ENCODE measurements at regions not wholly inside any gene's neighbourhood (a gene's known extent, or its start where the extent isn't known, plus 50 kb on each side); places are given as distances from the start of the nearest gene placed in this dataset.

DNA sequence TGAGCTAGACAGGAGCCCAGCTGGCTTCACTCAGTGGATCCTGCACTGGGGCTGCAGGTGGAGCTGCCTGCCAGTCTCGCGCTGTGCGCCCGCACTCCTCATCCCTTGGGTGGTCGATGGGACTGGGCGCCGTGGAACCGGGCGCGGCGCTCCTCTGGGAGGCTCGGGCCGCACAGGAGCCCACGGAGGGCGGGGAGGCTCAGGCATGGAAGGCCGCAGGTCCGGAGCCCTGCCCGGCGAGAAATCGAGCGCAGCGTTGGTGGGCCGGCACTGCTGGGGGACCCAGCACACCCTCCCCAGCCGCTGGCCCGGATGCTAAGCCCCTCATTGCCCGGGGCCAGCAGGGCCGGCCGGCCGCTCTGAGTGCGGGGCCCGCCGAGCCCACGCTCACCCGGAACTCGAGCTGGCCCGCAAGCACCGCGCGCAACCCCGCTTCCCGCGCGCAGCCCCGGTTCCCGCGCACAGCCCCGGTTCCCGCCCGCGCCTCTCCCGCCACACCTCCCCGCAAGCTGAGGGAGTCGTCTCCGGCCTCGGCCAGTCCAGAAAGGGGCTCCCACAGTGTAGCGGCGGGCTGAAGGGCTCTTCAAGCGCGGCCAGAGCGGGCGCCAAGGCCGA, 1130.5 kb upstream of the FLRT2 start:
- no peaks in the 10 kb centered on the region for H3K27me3 ChIP-seq (ENCODE audit: control insufficient read depth, insufficient read depth, low read length)
- no peak overlapping the region for H3K9ac ChIP-seq (ENCODE audit: low read depth, low read length)
- no peaks in the 10 kb centered on the region for H3K4me1 ChIP-seq (ENCODE audit: control insufficient read depth, insufficient read depth, low read length)
- no peak overlapping the region for H3K4me2 ChIP-seq (ENCODE audit: low read length)
- no peak overlapping the region for H3K4me3 ChIP-seq (ENCODE audit: low read length)
- H3K36me3 ChIP-seq (ENCODE audit: insufficient read depth, low read length), result no peaks in the 10 kb centered on the region
- H3K9me3 ChIP-seq (replicated peaks; ENCODE audit: low read length), result no peaks in the 10 kb centered on the region

DNA sequence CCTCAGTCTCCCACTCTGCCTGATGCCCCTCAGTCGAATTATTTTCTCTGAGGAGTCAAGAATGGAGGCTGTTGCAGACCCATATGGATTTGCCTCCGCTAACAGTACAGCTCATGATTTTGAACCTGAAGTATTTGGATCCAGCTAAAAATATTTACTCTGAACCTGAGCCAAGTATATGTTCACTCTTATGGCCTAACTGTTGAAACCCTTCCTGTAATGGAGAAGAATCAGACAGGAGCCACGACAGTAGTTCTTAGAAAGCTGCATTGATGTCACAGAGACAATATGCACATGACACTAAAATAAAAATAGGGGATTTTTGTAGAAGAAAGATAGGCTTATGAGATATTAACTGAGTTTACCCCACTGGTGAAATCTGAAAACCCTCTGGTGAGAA, 1128.3 kb upstream of the FLRT2 start:
- H3K36me3 ChIP-seq (ENCODE audit: insufficient read depth, low read length), result no peaks in the 10 kb centered on the region
- no peak overlapping the region for H3K4me2 ChIP-seq (ENCODE audit: low read length)
- no peaks in the 10 kb centered on the region for H3K27me3 ChIP-seq (ENCODE audit: control insufficient read depth, insufficient read depth, low read length)
- no peaks in the 10 kb centered on the region for H3K9me3 ChIP-seq (replicated peaks; ENCODE audit: low read length)
- H3K4me1 ChIP-seq (ENCODE audit: control insufficient read depth, insufficient read depth, low read length), result no peaks in the 10 kb centered on the region
- no peak overlapping the region for H3K9ac ChIP-seq (ENCODE audit: low read depth, low read length)
- no peak overlapping the region for H3K4me3 ChIP-seq (ENCODE audit: low read length)

DNA sequence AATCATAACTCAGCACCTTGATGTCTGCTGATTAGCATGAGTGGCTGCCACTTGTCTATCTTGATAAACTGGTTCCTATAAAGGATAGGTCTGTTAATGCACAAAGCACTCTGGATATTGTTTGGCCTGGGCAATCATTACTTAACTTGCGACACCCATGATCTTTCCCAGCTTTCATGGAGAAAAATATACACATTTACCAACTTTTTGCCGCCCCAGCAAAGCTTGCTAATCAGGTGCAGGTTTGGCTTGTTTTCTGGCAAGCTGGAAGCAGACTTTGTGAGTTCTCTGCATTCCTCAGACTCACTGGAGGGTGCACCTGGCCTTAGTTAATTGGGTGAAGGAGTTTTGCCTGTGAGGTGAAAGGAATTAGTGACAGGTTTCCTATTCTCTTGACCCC, 1126.4 kb upstream of the FLRT2 start:
- H3K4me1 ChIP-seq (ENCODE audit: control insufficient read depth, insufficient read depth, low read length), result no peaks in the 10 kb centered on the region
- no peak overlapping the region for H3K9ac ChIP-seq (ENCODE audit: low read depth, low read length)
- H3K4me3 ChIP-seq (ENCODE audit: low read length), result no peak overlapping the region
- no peaks in the 10 kb centered on the region for H3K9me3 ChIP-seq (replicated peaks; ENCODE audit: low read length)
- no peaks in the 10 kb centered on the region for H3K36me3 ChIP-seq (ENCODE audit: insufficient read depth, low read length)
- H3K4me2 ChIP-seq (ENCODE audit: low read length), result no peak overlapping the region
- H3K27me3 ChIP-seq (ENCODE audit: control insufficient read depth, insufficient read depth, low read length), result no peaks in the 10 kb centered on the region

DNA sequence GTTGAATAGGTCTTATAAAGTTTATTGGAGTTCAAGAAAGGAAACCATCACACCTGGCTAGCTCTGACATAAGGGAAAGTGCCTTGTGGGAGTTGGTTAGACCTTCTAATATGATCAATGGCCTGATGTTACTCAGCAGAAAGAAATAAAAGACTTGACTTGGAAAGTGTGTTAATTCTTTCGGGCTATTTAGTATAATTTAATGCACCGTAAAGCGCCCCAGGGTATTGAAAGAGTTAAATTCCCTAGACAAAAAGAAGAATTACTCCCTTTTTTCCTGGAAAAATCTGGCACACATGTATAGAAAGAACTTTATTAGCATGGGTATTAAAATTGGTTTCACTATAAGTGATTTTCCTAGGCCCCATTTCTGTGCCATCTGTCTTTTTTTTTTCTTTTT, 1125.7 kb upstream of the FLRT2 start:
- H3K9ac ChIP-seq (ENCODE audit: low read depth, low read length), result no peak overlapping the region
- H3K9me3 ChIP-seq (replicated peaks; ENCODE audit: low read length), result no peaks in the 10 kb centered on the region
- H3K4me1 ChIP-seq (ENCODE audit: control insufficient read depth, insufficient read depth, low read length), result no peaks in the 10 kb centered on the region
- no peaks in the 10 kb centered on the region for H3K27me3 ChIP-seq (ENCODE audit: control insufficient read depth, insufficient read depth, low read length)
- H3K36me3 ChIP-seq (ENCODE audit: insufficient read depth, low read length), result no peaks in the 10 kb centered on the region
- no peak overlapping the region for H3K4me2 ChIP-seq (ENCODE audit: low read length)
- no peak overlapping the region for H3K4me3 ChIP-seq (ENCODE audit: low read length)

DNA sequence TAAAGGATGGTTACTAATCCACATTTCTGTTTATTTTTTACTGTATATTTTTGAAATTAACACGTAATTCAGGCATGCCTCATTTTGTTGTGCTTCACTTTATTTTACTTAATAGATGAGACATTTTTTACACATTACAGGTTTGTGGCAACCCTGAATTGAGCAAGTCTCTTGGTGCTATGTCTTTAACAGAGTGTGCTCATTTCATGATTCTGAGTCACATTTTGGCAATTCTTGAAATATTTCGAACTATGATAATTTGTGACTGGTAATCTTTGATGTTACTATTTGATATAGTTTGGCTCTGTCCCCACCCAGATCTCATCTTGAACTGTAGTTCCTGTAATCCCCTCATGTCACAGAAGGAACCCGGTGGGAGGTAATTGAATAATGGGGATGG, 1120.5 kb upstream of the FLRT2 start:
- Histone ChIP-seq H3K9ac (ENCODE audit: low read depth, low read length) (no peak overlapping the region), H3K4me1 (ENCODE audit: control insufficient read depth, insufficient read depth, low read length) (peaks cover 4% of the 10 kb centered on the region), H3K36me3 (ENCODE audit: insufficient read depth, low read length) (no peaks in the 10 kb centered on the region), H3K4me2 (ENCODE audit: low read length) (no peak overlapping the region), H3K27me3 (ENCODE audit: control insufficient read depth, insufficient read depth, low read length) (no peaks in the 10 kb centered on the region), H3K9me3 (replicated peaks; ENCODE audit: low read length) (no peaks in the 10 kb centered on the region), H3K4me3 (ENCODE audit: low read length) (no peak overlapping the region)

DNA sequence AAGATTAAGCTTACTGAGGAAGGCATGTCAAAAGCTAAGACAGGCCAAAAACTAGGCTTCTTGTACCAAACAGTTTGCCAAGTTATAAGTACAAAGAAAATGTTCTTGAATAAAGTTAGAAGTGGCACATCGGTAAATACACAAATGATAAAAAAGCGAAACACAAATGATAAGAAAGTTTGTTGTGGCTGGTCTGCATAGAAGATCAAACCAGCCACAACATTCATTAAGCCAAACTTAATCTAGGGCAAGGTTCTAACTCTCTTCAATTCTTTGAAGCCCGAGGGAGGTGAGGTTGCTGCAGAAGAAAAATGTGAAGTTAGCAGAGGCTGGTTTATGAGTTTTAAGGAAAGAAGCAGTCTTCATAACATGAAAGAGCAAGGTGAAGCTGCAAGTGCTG, 1119.6 kb upstream of the FLRT2 start:
- Histone ChIP-seq H3K36me3 (ENCODE audit: insufficient read depth, low read length) (no peaks in the 10 kb centered on the region), H3K4me2 (ENCODE audit: low read length) (no peak overlapping the region), H3K4me3 (ENCODE audit: low read length) (no peak overlapping the region), H3K4me1 (ENCODE audit: control insufficient read depth, insufficient read depth, low read length) (peaks cover 4% of the 10 kb centered on the region), H3K27me3 (ENCODE audit: control insufficient read depth, insufficient read depth, low read length) (no peaks in the 10 kb centered on the region), H3K9ac (ENCODE audit: low read depth, low read length) (no peak overlapping the region), H3K9me3 (replicated peaks; ENCODE audit: low read length) (no peaks in the 10 kb centered on the region)

- Histone ChIP-seq H3K9me3 (replicated peaks; ENCODE audit: low read length) (no peaks in the 10 kb centered on the region), H3K27me3 (ENCODE audit: control insufficient read depth, insufficient read depth, low read length) (no peaks in the 10 kb centered on the region), H3K4me1 (ENCODE audit: control insufficient read depth, insufficient read depth, low read length) (peaks cover 6% of the 10 kb centered on the region), H3K4me2 (ENCODE audit: low read length) (no peak overlapping the region), H3K4me3 (ENCODE audit: low read length) (no peak overlapping the region), H3K9ac (ENCODE audit: low read depth, low read length) (no peak overlapping the region), H3K36me3 (ENCODE audit: insufficient read depth, low read length) (no peaks in the 10 kb centered on the region)
Measured at GRCh38 chr14:84420221-84420620, 1109.7 kb upstream of the FLRT2 start.

DNA sequence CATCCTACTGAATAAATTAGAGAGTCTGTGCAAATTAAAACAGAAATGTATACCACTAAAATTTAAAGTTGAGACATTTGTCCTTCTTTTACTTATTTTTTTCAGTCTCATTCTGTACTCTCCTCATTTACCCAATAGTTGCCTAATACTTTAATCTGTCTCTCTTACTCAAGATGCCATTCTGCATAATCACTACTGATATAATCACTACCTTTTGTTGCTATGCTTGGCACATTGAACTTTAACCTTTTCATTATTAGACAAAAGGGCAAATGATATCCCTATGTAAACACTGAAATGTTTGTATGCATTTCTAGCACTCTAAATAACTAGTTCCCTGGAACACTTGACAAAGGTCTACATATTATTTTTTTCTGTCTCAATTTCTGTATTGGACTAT, 1108.3 kb upstream of the FLRT2 start:
- Histone ChIP-seq H3K27me3 (ENCODE audit: control insufficient read depth, insufficient read depth, low read length) (no peaks in the 10 kb centered on the region), H3K4me2 (ENCODE audit: low read length) (no peak overlapping the region), H3K36me3 (ENCODE audit: insufficient read depth, low read length) (no peaks in the 10 kb centered on the region), H3K4me3 (ENCODE audit: low read length) (no peak overlapping the region), H3K9ac (ENCODE audit: low read depth, low read length) (no peak overlapping the region), H3K9me3 (replicated peaks; ENCODE audit: low read length) (no peaks in the 10 kb centered on the region), H3K4me1 (ENCODE audit: control insufficient read depth, insufficient read depth, low read length) (peaks cover 6% of the 10 kb centered on the region)

GRCh38 chr14:84425968-84426367, 1104.0 kb upstream of the FLRT2 start:
- Histone ChIP-seq H3K4me3 (ENCODE audit: low read length) (no peak overlapping the region), H3K4me2 (ENCODE audit: low read length) (no peak overlapping the region), H3K36me3 (ENCODE audit: insufficient read depth, low read length) (no peaks in the 10 kb centered on the region), H3K4me1 (ENCODE audit: control insufficient read depth, insufficient read depth, low read length) (no peaks in the 10 kb centered on the region), H3K9me3 (replicated peaks; ENCODE audit: low read length) (no peaks in the 10 kb centered on the region), H3K9ac (ENCODE audit: low read depth, low read length) (no peak overlapping the region), H3K27me3 (ENCODE audit: control insufficient read depth, insufficient read depth, low read length) (no peaks in the 10 kb centered on the region)

GRCh38 chr14:84432676-84433075, 1097.3 kb upstream of the FLRT2 start:
- H3K27me3 ChIP-seq (ENCODE audit: control insufficient read depth, insufficient read depth, low read length), result no peaks in the 10 kb centered on the region
- no peak overlapping the region for H3K4me3 ChIP-seq (ENCODE audit: low read length)
- no peaks in the 10 kb centered on the region for H3K4me1 ChIP-seq (ENCODE audit: control insufficient read depth, insufficient read depth, low read length)
- no peaks in the 10 kb centered on the region for H3K9me3 ChIP-seq (replicated peaks; ENCODE audit: low read length)
- H3K9ac ChIP-seq (ENCODE audit: low read depth, low read length), result no peak overlapping the region
- H3K4me2 ChIP-seq (ENCODE audit: low read length), result no peak overlapping the region
- no peaks in the 10 kb centered on the region for H3K36me3 ChIP-seq (ENCODE audit: insufficient read depth, low read length)

DNA sequence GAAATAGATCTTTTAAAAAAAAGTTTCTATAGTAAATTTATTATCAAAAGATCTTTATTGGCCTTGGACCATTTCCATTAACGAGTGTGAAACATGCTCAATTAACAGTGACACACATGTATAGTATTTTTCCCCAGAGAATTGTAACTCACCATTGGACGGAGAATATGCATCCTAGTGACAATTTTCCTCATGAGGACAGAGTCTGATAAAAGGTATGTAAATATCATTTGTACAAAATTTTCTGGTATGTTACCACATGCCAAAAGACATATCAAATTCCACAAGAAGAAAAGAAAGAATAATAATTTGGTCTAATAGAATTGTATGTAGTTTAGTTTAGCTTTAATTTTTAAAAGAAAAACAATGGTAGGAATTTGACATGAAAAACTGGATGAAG, 1096.0 kb upstream of the FLRT2 start:
- Histone ChIP-seq H3K36me3 (ENCODE audit: insufficient read depth, low read length) (no peaks in the 10 kb centered on the region), H3K27me3 (ENCODE audit: control insufficient read depth, insufficient read depth, low read length) (no peaks in the 10 kb centered on the region), H3K9me3 (replicated peaks; ENCODE audit: low read length) (no peaks in the 10 kb centered on the region), H3K4me1 (ENCODE audit: control insufficient read depth, insufficient read depth, low read length) (no peaks in the 10 kb centered on the region), H3K4me3 (ENCODE audit: low read length) (no peak overlapping the region), H3K4me2 (ENCODE audit: low read length) (no peak overlapping the region), H3K9ac (ENCODE audit: low read depth, low read length) (no peak overlapping the region)

DNA sequence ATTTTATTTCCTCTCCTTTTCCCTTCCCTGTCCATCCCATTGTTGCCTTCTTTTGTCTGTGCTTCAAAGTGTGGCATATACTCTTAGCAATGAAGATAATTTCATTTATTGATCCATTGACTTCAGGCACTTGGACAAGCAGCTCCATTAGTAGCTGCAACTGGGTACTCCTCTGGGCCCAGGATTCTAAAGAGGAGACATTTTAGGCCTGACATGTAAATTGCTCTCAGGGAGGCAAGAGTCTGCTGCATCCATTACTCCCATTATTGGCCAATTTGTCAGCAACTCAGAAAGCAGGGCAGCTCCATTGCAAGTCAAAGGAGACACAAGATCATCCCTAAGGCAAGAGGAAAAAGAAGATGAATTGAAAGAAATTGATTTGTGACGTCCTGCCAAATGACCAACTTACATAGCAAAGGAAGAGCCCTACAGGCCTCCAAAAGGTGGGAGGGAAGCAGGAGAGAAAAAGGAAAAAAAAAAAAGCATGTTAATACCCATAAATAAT, 1094.1 kb upstream of the FLRT2 start:
- Histone ChIP-seq H3K9me3 (replicated peaks; ENCODE audit: low read length) (no peaks in the 10 kb centered on the region), H3K4me1 (ENCODE audit: control insufficient read depth, insufficient read depth, low read length) (no peaks in the 10 kb centered on the region), H3K4me3 (ENCODE audit: low read length) (no peak overlapping the region), H3K9ac (ENCODE audit: low read depth, low read length) (no peak overlapping the region), H3K27me3 (ENCODE audit: control insufficient read depth, insufficient read depth, low read length) (no peaks in the 10 kb centered on the region), H3K4me2 (ENCODE audit: low read length) (no peak overlapping the region), H3K36me3 (ENCODE audit: insufficient read depth, low read length) (no peaks in the 10 kb centered on the region)
